HCT116 (cell line): ENCODE measurements at regions not wholly inside any gene's neighbourhood (a gene's known extent, or its start where the extent isn't known, plus 50 kb on each side); places are given as distances from the start of the nearest gene placed in this dataset.

Experiments
- ATAC-seq: fragments of 200-7000 bp; cut with Tn5 transposase; 2 replicates; pipeline ENCODE4 v1.9.1; 2020; ENCODE audit warnings: mild to moderate bottlenecking, moderate library complexity
- BruUV-seq: library from RNA; stranded (reverse); fragments of 400-500 nt; replicated peaks from 2 replicates; lab custom pipeline; 2021; lab: Mats Ljungman, UMichigan
- CTCF ChIA-PET: fragments of 300-600 bp; sonication (Branson Sonifier 250); formaldehyde crosslinking; loops from one replicate; lab custom pipeline; 2021; ENCODE audit warnings: antibody characterized with exemption; lab: Charles Lee
- POLR2A ChIA-PET: fragments of 300-600, 350-600 bp; sonication (Branson Sonifier 250); formaldehyde crosslinking; loops from one replicate; lab custom pipeline; 2021; ENCODE audit warnings: antibody characterized with exemption; lab: Charles Lee
- RAD21 ChIA-PET, 2 experiments: fragments of 300-600 bp; sonication (Branson Sonifier 250); formaldehyde crosslinking; loops; one replicate each; lab custom pipeline; 2023; ENCODE audit warnings: low total read pairs in 2 of 2; ENCODE audit not compliant: uncharacterized antibody in 2 of 2, unreplicated experiment in 2 of 2, low non-redundant PET in 1 of 2; lab: Charles Lee
- DNase-seq: peaks from one replicate; pipeline ENCODE4 v3.0.0-alpha.2; 2010; ENCODE audit warnings: low read depth, low spot score
- H2AFZ ChIP-seq: fragments of 200-600 bp; shearing (Covaris generic), sonication (generic); 2 replicates; pipeline ENCODE4 v1.6.1; 2017; ENCODE audit warnings: low read depth, mixed run types, mixed read lengths, antibody characterized with exemption, low read length; ENCODE audit not compliant: poor library complexity, severe bottlenecking
- H3K27ac ChIP-seq: 2 replicates; pipeline ENCODE4 v1.5.1; 2012; ENCODE audit warnings: low read depth, low read length
- H3K27me3 ChIP-seq: fragments of 200-600 bp; sonication (generic); 2 replicates; pipeline ENCODE4 v1.6.1; 2016; ENCODE audit warnings: mixed run types, low read length, mixed read lengths; ENCODE audit not compliant: insufficient read depth
- H3K36me3 ChIP-seq, 2 experiments: fragments of 200-500 bp in 1 of 2; fragments of 200-600 bp in 1 of 2; sonication (Bioruptor generic) in 1 of 2; sonication (generic) in 1 of 2; 2 replicates each; pipeline versions ENCODE4 v1.5.1 to v1.6.1; 2014 to 2016; ENCODE audit warnings: low read length in 2 of 2, inconsistent platforms in 1 of 2, mixed read lengths in 1 of 2, mixed run types in 1 of 2; ENCODE audit not compliant: insufficient read depth in 2 of 2, control insufficient read depth in 1 of 2
- H3K4me1 ChIP-seq, 2 experiments: fragments of 200-600 bp in 1 of 2; sonication (generic) in 1 of 2; 2 replicates each; pipeline versions ENCODE4 v1.5.1 to v1.6.1; 2012 to 2017; ENCODE audit warnings: low read length in 2 of 2, inconsistent platforms in 1 of 2, mild to moderate bottlenecking in 1 of 2, mixed read lengths in 1 of 2, mixed run types in 1 of 2, moderate library complexity in 1 of 2; ENCODE audit not compliant: insufficient read depth in 2 of 2, control insufficient read depth in 1 of 2
- H3K4me2 ChIP-seq: fragments of 200-600 bp; sonication (generic); 2 replicates; pipeline ENCODE4 v1.6.1; 2017; ENCODE audit warnings: mixed run types, low read length, mixed read lengths
- H3K4me3 ChIP-seq, 2 experiments: fragments of 200-600 bp in 1 of 2; sonication (generic) in 1 of 2; replicated peaks in 1 of 2; 2 replicates each; pipeline ENCODE4 v1.5.1; 2011 to 2016; ENCODE audit warnings: low read length in 2 of 2, control low read depth in 1 of 2, low read depth in 1 of 2, mild to moderate bottlenecking in 1 of 2, mixed read lengths in 1 of 2, mixed run types in 1 of 2
- H3K79me2 ChIP-seq: fragments of 200-600 bp; sonication (generic); 2 replicates; pipeline ENCODE4 v1.6.1; 2017; ENCODE audit warnings: mild to moderate bottlenecking, mixed run types, low read length, moderate library complexity, mixed read lengths; ENCODE audit not compliant: insufficient read depth
- H3K9ac ChIP-seq: fragments of 200-600 bp; sonication (generic); 2 replicates; pipeline ENCODE4 v1.6.1; 2016; ENCODE audit warnings: low read length, mixed read lengths
- H3K9me2 ChIP-seq: fragments of 200-600 bp; sonication (generic), shearing (Covaris generic); 2 replicates; pipeline ENCODE4 v1.6.1; 2017; ENCODE audit warnings: mixed run types, mild to moderate bottlenecking, moderate library complexity; ENCODE audit not compliant: insufficient read depth
- H3K9me3 ChIP-seq, 2 experiments: fragments of 200-500 bp in 1 of 2; fragments of 200-600 bp in 1 of 2; sonication (Bioruptor generic) in 1 of 2; sonication (generic) in 1 of 2; 2 replicates each; pipeline ENCODE4 v1.6.1; 2014 to 2017; ENCODE audit warnings: low read length in 2 of 2, mixed read lengths in 2 of 2, inconsistent platforms in 1 of 2, low read depth in 1 of 2, mild to moderate bottlenecking in 1 of 2, mixed run types in 1 of 2, moderate library complexity in 1 of 2; ENCODE audit not compliant: control insufficient read depth in 1 of 2, insufficient read depth in 1 of 2
- H4K20me1 ChIP-seq: fragments of 200-600 bp; sonication (generic), shearing (Covaris generic); 2 replicates; pipeline ENCODE4 v1.6.1; 2017; ENCODE audit warnings: mixed run types, mild to moderate bottlenecking, moderate library complexity; ENCODE audit not compliant: insufficient read depth
- ATF3 ChIP-seq: IDR thresholded peaks from 2 replicates; pipeline ENCODE4 v1.6.1; 2012
- CBX3 ChIP-seq: IDR thresholded peaks from 2 replicates; pipeline ENCODE4 v1.6.1; 2012; ENCODE audit warnings: low read depth
- CTCF ChIP-seq, 3 experiments: fragments of 200-600 bp in 1 of 3; sonication (generic) in 1 of 3; IDR thresholded peaks in 2 of 3; conservative IDR thresholded peaks in 1 of 3; 2 replicates each; pipeline ENCODE4 v1.5.1; 2012 to 2017; ENCODE audit warnings: low read depth in 2 of 3, low read length in 2 of 3, antibody characterized with exemption in 1 of 3, borderline replicate concordance in 1 of 3, control low read depth in 1 of 3, mild to moderate bottlenecking in 1 of 3, mixed read lengths in 1 of 3, mixed run types in 1 of 3, moderate library complexity in 1 of 3; ENCODE audit not compliant: insufficient read depth in 1 of 3
- EGR1 ChIP-seq: IDR thresholded peaks from 2 replicates; pipeline ENCODE4 v1.6.1; 2012; ENCODE audit warnings: low read depth
- ELF1 ChIP-seq: IDR thresholded peaks from 2 replicates; pipeline ENCODE4 v1.6.1; 2012; ENCODE audit warnings: low read depth, borderline replicate concordance
- EZH2 ChIP-seq: fragments of 200-600 bp; sonication (generic); IDR thresholded peaks from 2 replicates; pipeline ENCODE4 v1.6.1; 2017; ENCODE audit warnings: antibody characterized with exemption, mixed run types
- FOSL1 ChIP-seq: IDR thresholded peaks from 2 replicates; pipeline ENCODE4 v1.6.1; 2012; ENCODE audit warnings: low read depth
- JUND ChIP-seq: IDR thresholded peaks from 2 replicates; pipeline ENCODE4 v1.6.1; 2012
- POLR2AphosphoS5 ChIP-seq: IDR thresholded peaks from 2 replicates; pipeline ENCODE4 v1.6.1; 2011; ENCODE audit warnings: mild to moderate bottlenecking, low read depth, low read length, moderate library complexity
- RAD21 ChIP-seq: IDR thresholded peaks from 2 replicates; pipeline ENCODE4 v1.6.1; 2012; ENCODE audit warnings: low read depth, mild to moderate bottlenecking
- REST ChIP-seq: IDR thresholded peaks from 2 replicates; pipeline ENCODE4 v1.6.1; 2012; ENCODE audit warnings: low read depth
- SIN3A ChIP-seq: IDR thresholded peaks from 2 replicates; pipeline ENCODE4 v1.6.1; 2012; ENCODE audit warnings: low read depth
- SP1 ChIP-seq: IDR thresholded peaks from 2 replicates; pipeline ENCODE4 v1.6.1; 2012; ENCODE audit warnings: low read depth
- SRF ChIP-seq: IDR thresholded peaks from 2 replicates; pipeline ENCODE4 v1.6.1; 2012; ENCODE audit warnings: low read depth
- TCF7L2 ChIP-seq: IDR thresholded peaks from 2 replicates; pipeline ENCODE4 v1.7.0; 2011; ENCODE audit warnings: borderline replicate concordance, inconsistent platforms; ENCODE audit not compliant: insufficient read depth, insufficient read length; ENCODE audit errors: extremely low read depth
- YY1 ChIP-seq: IDR thresholded peaks from 2 replicates; pipeline ENCODE4 v1.6.1; 2011; ENCODE audit warnings: low read length, low read depth, moderate library complexity, mild to moderate bottlenecking; ENCODE audit not compliant: insufficient replicate concordance; ENCODE audit errors: extremely low read depth
- ZNF274 ChIP-seq: fragments of 200-500 bp; sonication (Bioruptor generic); IDR thresholded peaks from 2 replicates; pipeline ENCODE4 v1.6.1; 2014; ENCODE audit warnings: mild to moderate bottlenecking, low read depth, low read length, inconsistent platforms
- intact Hi-C: fragments of 100-400 bp; cut with micrococcal nuclease; formaldehyde crosslinking; loops from 2 replicates; pipeline ENCODE4 v1.10.0; 2022
- TF ChIP-seq, protein P1 (sequence below): IDR thresholded peaks from 2 replicates; pipeline ENCODE4 v1.6.1; 2012

DNA sequence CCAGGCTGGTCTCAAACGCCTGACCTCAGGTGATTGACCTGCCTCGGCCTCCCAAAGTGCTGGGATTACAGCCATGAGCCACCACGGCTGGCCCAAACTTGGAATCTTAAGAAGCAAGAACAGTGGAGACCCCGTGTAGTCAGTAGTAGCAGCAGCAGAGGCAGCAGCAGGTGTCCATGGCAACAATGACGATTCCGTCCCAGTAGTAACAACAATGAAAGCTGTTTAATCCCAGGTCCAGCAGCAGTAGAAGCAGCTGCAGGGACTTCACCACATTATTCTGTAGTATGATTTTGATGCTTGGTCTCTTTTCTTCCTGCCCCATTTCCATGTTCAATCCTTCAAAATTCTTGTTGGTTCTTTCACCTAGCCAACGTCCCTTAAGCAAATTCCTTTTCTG lies 69.6 kb upstream of the KCTD3 start:
- Histone ChIP-seq H3K9me3 (no peaks in the 10 kb centered on the region), H3K4me1 (no peaks in the 10 kb centered on the region), H3K4me3 (no peak overlapping the region), H4K20me1 (no peaks in the 10 kb centered on the region), H2AFZ (no peak overlapping the region), H3K36me3 (no peaks in the 10 kb centered on the region), H3K9ac (no peak overlapping the region), H3K79me2 (no peaks in the 10 kb centered on the region), H3K4me2 (no peak overlapping the region), H3K27me3 (no peaks in the 10 kb centered on the region), H3K27ac (no peak overlapping the region), H3K9me2 (no peaks in the 10 kb centered on the region; the same call in 1 of the 2 replicates)
- DNase-seq (no peak), ATAC-seq (no peak)
- ChIA-PET RAD21 (no interaction called here), POLR2A (no interaction called here), CTCF (no interaction called here)
- TF ChIP-seq REST (no peak), JUND (no peak), EGR1 (no peak), RAD21 (no peak), FOSL1 (no peak), ELF1 (no peak), YY1 (no peak), ZNF274 (no peak), EZH2 (no peak), SRF (no peak), POLR2AphosphoS5 (no peak), ATF3 (no peak), SP1 (no peak), SIN3A (no peak), CBX3 (no peak), CTCF (IDR thresholded peaks at IDR 0.05 in 2 of 3, conservative IDR thresholded peaks at IDR 0.05 in 1 of 3; ENCODE audit: borderline replicate concordance in 1 of 3, insufficient read depth in 1 of 3, low read depth in 2 of 3, low read length in 2 of 3) (no peak), TCF7L2 (no peak)
- TF ChIP-seq, protein P1, sequence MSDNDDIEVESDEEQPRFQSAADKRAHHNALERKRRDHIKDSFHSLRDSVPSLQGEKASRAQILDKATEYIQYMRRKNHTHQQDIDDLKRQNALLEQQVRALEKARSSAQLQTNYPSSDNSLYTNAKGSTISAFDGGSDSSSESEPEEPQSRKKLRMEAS: no peak
- BruUV-seq: no TSS peak
- intact Hi-C loops: loop anchor here (5.0 kb wide), 1 partner anchor 320 kb away; no protein-coding TSS in a partner anchor
